Esophagus (tissue), 2 donors: ENCODE measurements at regions not wholly inside any gene's neighbourhood (a gene's known extent, or its start where the extent isn't known, plus 50 kb on each side); places are given as distances from the start of the nearest gene placed in this dataset.
A peak's percentile ranks its signal among the peaks of the same experiment; 100 is the strongest.

Experiments used
- H3K27ac ChIP-seq, 2 donors: one replicate each; pipeline ENCODE4 v1.5.1; 2013; ENCODE audit warnings: low read depth in 2 of 2, mild to moderate bottlenecking in 2 of 2, inconsistent platforms in 1 of 2, low read length in 1 of 2, moderate library complexity in 1 of 2
- H3K27me3 ChIP-seq, 2 donors: one replicate each; pipeline ENCODE4 v1.6.1; 2013; ENCODE audit warnings: low read length in 2 of 2, control low read depth in 1 of 2, mild to moderate bottlenecking in 1 of 2; ENCODE audit not compliant: insufficient read depth in 2 of 2, control insufficient read depth in 1 of 2
- H3K36me3 ChIP-seq, 2 donors: one replicate each; pipeline ENCODE4 v1.6.1; 2013; ENCODE audit warnings: low read length in 1 of 2; ENCODE audit not compliant: control insufficient read depth in 2 of 2, insufficient read depth in 2 of 2
- H3K4me1 ChIP-seq, 2 donors: one replicate each; pipeline ENCODE4 v1.6.1; 2013; ENCODE audit warnings: low read length in 1 of 2; ENCODE audit not compliant: control insufficient read depth in 2 of 2, insufficient read depth in 2 of 2
- H3K4me3 ChIP-seq, 2 donors: one replicate each; pipeline ENCODE4 v1.5.1; 2013; ENCODE audit warnings: low read length in 2 of 2, mild to moderate bottlenecking in 2 of 2, low read depth in 1 of 2, moderate library complexity in 1 of 2
- H3K9me3 ChIP-seq, 2 donors: one replicate each; pipeline ENCODE4 v1.6.1; 2013; ENCODE audit warnings: mild to moderate bottlenecking in 2 of 2, low read depth in 1 of 2, low read length in 1 of 2, moderate library complexity in 1 of 2; ENCODE audit not compliant: control insufficient read depth in 2 of 2, insufficient read depth in 1 of 2
- WGBS, 2 donors: extraction: QIAGEN DNeasy Blood & Tissue Kit; methylation state at CpG; one replicate each; pipeline ENCODE4 v1.1.7; 2013; 5-methylcytosine and 5-hydroxymethylcytosine counted together
- donor health status: healthy with polysubstance abuse.
- donor health status: Bipolar disorder and iron deficiency.

GRCh38 chr15:80326270-80326669 is 74.3 kb upstream of the CTXND1 start:
- no peaks in the 10 kb centered on the region for H3K27me3 ChIP-seq
- WGBS, 2 donors: 90 to 91% methylated on average over 2 of the region's 2 CpGs
- H3K4me3 ChIP-seq: no peak overlapping the region
- H3K36me3 ChIP-seq: no peaks in the 10 kb centered on the region
- no peaks in the 10 kb centered on the region for H3K9me3 ChIP-seq
- H3K4me1 ChIP-seq: no peaks in the 10 kb centered on the region
- no peak overlapping the region for H3K27ac ChIP-seq

GRCh38 chr15:80328496-80328895 is 75.7 kb upstream of the ARNT2 start:
- H3K4me3 ChIP-seq: no peak overlapping the region
- WGBS, 2 donors: 80 to 83% methylated on average over 5 of the region's 5 CpGs
- H3K36me3 ChIP-seq: no peaks in the 10 kb centered on the region
- H3K4me1 ChIP-seq: no peaks in the 10 kb centered on the region
- no peaks in the 10 kb centered on the region for H3K9me3 ChIP-seq
- H3K27ac ChIP-seq: no peak overlapping the region
- H3K27me3 ChIP-seq: no peaks in the 10 kb centered on the region

- Histone ChIP-seq H3K27ac (no peak overlapping the region), H3K9me3 (no peaks in the 10 kb centered on the region), H3K36me3 (no peaks in the 10 kb centered on the region), H3K27me3 (no peaks in the 10 kb centered on the region), H3K4me3 (no peak overlapping the region), H3K4me1 (no peaks in the 10 kb centered on the region)
- 94 to 95% methylated on average over 28 of the region's 28 CpGs for WGBS, 2 donors
Measured at GRCh38 chr15:80331886-80332406, 72.2 kb upstream of the ARNT2 start.

- H3K4me1 ChIP-seq: no peaks in the 10 kb centered on the region
- H3K9me3 ChIP-seq: no peaks in the 10 kb centered on the region
- no peaks in the 10 kb centered on the region for H3K36me3 ChIP-seq
- no peaks in the 10 kb centered on the region for H3K27me3 ChIP-seq
- H3K4me3 ChIP-seq: no peak overlapping the region
- 59 to 62% methylated on average over 4 of the region's 4 CpGs for WGBS, 2 donors
- no peak overlapping the region for H3K27ac ChIP-seq
Measured at GRCh38 chr15:80333261-80333660, 70.9 kb upstream of the ARNT2 start.

- Histone ChIP-seq H3K27ac (no peak overlapping the region), H3K4me3 (no peak overlapping the region), H3K9me3 (no peaks in the 10 kb centered on the region), H3K27me3 (no peaks in the 10 kb centered on the region), H3K4me1 (no peaks in the 10 kb centered on the region), H3K36me3 (no peaks in the 10 kb centered on the region)
- WGBS, 2 donors: 53 to 73% methylated on average over 1 of the region's 1 CpG
Measured at GRCh38 chr15:80334521-80334920, 69.7 kb upstream of the ARNT2 start.

GRCh38 chr15:80339601-80340000 is 64.6 kb upstream of the ARNT2 start:
- no peak overlapping the region for H3K4me3 ChIP-seq
- no peak overlapping the region for H3K27ac ChIP-seq
- H3K27me3 ChIP-seq: no peaks in the 10 kb centered on the region
- H3K9me3 ChIP-seq: no peaks in the 10 kb centered on the region
- 88 to 90% methylated on average over 3 of the region's 3 CpGs for WGBS, 2 donors
- peaks cover 0 to 2% of the 10 kb centered on the region in 2 donors for H3K4me1 ChIP-seq
- H3K36me3 ChIP-seq: no peaks in the 10 kb centered on the region

GRCh38 chr15:80342148-80342547 is 62.0 kb upstream of the ARNT2 start:
- Histone ChIP-seq H3K36me3 (no peaks in the 10 kb centered on the region), H3K9me3 (no peaks in the 10 kb centered on the region), H3K27me3 (no peaks in the 10 kb centered on the region), H3K4me1 (peaks cover 0 to 2% of the 10 kb centered on the region in 2 donors), H3K4me3 (no peak overlapping the region), H3K27ac (no peak overlapping the region)
- WGBS, 2 donors: 77 to 82% methylated on average over 4 of the region's 4 CpGs

GRCh38 chr15:80343554-80343992 is 60.6 kb upstream of the ARNT2 start:
- H3K4me1 ChIP-seq: peaks cover 0 to 2% of the 10 kb centered on the region in 2 donors
- no peaks in the 10 kb centered on the region for H3K36me3 ChIP-seq
- no peaks in the 10 kb centered on the region for H3K27me3 ChIP-seq
- no peak overlapping the region for H3K4me3 ChIP-seq
- 58 to 73% methylated on average over 3 of the region's 3 CpGs for WGBS, 2 donors
- H3K9me3 ChIP-seq: no peaks in the 10 kb centered on the region
- H3K27ac ChIP-seq: peak overlapping the region in 1 of 2 donors; percentile 57

GRCh38 chr15:80350941-80351610 is 53.1 kb upstream of the ARNT2 start:
- Histone ChIP-seq H3K27me3 (no peaks in the 10 kb centered on the region), H3K36me3 (no peaks in the 10 kb centered on the region), H3K4me1 (no peaks in the 10 kb centered on the region), H3K9me3 (no peaks in the 10 kb centered on the region), H3K27ac (no peak overlapping the region), H3K4me3 (no peak overlapping the region)
- 61 to 62% methylated on average over 1 of the region's 1 CpG for WGBS, 2 donors
